IMR-90 (cell line): ENCODE measurements at regions not wholly inside any gene's neighbourhood (a gene's known extent, or its start where the extent isn't known, plus 50 kb on each side); places are given as distances from the start of the nearest gene placed in this dataset.

ENCODE experiments used
- MAFK ChIP-seq: IDR thresholded peaks from 2 replicates; pipeline ENCODE4 v1.6.1; 2012; ENCODE audit warnings: low read depth, low read length, improper control_type of control experiment
- POLR2A ChIP-seq: IDR thresholded peaks from 2 replicates; pipeline ENCODE4 v1.6.1; 2012; ENCODE audit warnings: mild to moderate bottlenecking, low read depth, low read length
- RAD21 ChIP-seq: IDR thresholded peaks from 2 replicates; pipeline ENCODE4 v1.6.1; 2012; ENCODE audit warnings: low read length, improper control_type of control experiment
- TF ChIP-seq, protein P1 (sequence below): conservative IDR thresholded peaks from 2 replicates; pipeline ENCODE4 v1.5.1; 2012; ENCODE audit warnings: mild to moderate bottlenecking, low read depth, low read length, improper control_type of control experiment

DNA sequence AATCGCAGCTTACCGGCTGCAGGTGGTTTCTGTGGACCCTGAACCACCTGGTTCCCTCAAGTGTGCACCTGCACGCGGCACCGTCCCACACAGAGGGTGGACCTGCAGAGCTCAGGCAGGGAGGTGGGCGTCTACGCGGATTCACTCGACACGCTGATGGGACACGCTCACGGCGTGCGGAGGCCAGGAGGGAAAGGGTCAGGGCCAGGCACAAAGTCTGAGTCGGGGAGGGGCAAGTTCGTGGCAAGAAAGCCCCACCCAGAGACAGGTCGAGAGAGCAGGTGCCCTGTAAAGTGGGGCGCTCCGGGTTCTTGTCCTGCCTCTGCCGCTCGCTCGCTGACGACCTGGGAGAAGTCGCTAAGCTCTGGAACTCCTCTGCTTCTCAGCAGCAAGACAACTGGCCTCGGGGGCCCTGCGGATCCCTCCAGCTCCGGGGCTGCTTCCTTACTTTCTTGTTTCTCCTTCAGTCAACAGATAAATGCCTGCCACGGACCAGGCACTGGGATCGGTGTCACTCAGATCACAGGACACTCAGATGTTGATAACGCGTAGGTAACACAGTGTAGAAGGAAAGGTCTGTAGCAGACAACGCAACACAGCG is 72.4 kb upstream of the NUP50 start:
- TF ChIP-seq MAFK, result no peak
- TF ChIP-seq, protein P1, sequence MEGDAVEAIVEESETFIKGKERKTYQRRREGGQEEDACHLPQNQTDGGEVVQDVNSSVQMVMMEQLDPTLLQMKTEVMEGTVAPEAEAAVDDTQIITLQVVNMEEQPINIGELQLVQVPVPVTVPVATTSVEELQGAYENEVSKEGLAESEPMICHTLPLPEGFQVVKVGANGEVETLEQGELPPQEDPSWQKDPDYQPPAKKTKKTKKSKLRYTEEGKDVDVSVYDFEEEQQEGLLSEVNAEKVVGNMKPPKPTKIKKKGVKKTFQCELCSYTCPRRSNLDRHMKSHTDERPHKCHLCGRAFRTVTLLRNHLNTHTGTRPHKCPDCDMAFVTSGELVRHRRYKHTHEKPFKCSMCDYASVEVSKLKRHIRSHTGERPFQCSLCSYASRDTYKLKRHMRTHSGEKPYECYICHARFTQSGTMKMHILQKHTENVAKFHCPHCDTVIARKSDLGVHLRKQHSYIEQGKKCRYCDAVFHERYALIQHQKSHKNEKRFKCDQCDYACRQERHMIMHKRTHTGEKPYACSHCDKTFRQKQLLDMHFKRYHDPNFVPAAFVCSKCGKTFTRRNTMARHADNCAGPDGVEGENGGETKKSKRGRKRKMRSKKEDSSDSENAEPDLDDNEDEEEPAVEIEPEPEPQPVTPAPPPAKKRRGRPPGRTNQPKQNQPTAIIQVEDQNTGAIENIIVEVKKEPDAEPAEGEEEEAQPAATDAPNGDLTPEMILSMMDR, result no peak
- no peak for TF ChIP-seq RAD21
- no peak for TF ChIP-seq POLR2A
